Amniotic stem cell (primary cell): ENCODE measurements at regions not wholly inside any gene's neighbourhood (a gene's known extent, or its start where the extent isn't known, plus 50 kb on each side); places are given as distances from the start of the nearest gene placed in this dataset.
A peak's percentile ranks its signal among the peaks of the same experiment; 100 is the strongest.

Experiments used
- DNase-seq: peaks from one replicate; lab custom pipeline; 2025; lab: John Stamatoyannopoulos, UW

DNA sequence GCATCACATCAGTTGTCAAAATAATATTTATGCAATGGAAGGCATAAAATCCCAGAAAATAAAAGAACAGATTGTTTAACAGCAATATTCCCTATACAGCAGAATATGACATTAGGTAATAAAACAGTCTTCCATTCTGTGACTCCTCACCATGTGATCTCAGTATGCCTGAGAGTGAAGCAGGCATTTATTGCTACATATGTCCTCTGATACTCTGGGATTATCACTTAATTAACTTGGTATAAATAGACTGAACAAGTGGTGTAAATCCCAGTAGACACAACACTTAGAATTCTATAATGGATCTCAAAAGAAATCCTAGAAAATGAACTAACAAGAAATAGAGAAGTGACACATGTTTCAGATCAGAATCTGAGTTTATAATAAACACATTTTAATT lies 841.3 kb downstream of the PDHA2 start:
- DNase-seq, result no peak

DNA sequence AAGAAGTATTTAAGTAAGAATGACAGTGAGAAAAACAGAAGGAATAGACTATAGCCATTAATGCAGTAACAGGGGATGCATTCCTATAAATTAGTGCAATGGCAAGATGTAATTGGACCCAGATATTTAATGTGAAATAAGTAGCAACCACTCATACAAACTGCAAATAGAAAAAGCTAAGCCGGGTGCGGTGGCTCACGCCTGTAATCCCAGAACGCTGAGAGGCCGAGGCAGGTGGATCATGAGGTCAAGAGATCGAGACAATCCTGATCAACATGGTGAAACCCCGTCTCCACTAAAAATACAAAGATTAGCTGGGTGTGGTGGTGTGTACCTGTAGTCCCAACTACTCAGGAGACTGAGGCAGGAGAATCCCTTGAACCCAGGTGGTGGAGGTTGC lies 845.8 kb downstream of the PDHA2 start:
- no peak for DNase-seq

DNA sequence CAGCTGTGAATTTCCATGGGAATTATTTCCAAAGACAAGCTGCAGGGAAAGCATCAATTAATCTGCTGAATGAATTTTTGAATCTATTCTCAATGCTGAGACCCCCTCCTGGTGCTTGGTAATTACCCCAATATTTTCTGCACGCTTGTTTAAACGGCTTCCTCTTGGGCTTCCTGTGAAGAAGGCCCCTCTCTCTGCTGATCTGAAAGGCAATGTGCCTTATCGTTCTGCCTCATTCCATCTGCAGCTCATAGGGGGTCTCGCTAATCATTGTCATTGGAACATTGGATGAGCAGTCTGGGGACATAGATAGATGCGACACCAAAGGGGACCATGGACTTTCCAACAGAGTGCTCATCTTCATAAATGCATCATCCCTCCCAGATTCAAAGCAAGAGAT lies 851.6 kb downstream of the PDHA2 start:
- no peak for DNase-seq

- no peak for DNase-seq
Observed at GRCh38 chr4:96698831-96699230, 858.9 kb downstream of the PDHA2 start.

GRCh38 chr4:96703265-96703664 lies 863.4 kb downstream of the PDHA2 start:
- DNase-seq, result no peak

GRCh38 chr4:96708766-96709165 lies 868.9 kb downstream of the PDHA2 start:
- DNase-seq, result no peak

DNA sequence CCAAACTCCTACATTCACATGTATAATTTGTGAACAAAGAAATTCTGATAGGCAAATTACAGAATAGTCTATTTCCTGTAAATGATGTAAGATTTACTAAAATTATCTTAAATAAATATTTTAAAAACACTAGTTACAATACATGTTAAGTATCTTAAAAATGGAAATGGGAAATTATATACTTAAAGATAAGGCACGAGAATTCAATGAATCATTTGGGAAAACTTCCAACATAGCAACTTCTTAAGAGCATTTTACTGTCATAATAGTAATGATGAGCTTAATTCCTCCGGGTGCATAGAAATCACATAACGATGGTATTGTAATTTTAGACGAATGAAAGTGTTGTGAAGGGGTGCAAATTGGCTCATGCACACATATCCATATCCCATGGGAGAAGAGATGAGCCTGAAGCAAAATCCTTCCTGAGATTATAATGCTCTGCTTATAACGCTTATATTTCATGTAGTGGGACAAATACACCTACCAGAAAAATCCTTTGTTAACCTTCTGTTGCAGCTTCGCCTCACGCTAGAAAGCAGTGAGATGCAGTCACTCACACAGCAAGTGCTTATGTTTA lies 873.5 kb downstream of the PDHA2 start:
- DNase-seq, result no peak

DNA sequence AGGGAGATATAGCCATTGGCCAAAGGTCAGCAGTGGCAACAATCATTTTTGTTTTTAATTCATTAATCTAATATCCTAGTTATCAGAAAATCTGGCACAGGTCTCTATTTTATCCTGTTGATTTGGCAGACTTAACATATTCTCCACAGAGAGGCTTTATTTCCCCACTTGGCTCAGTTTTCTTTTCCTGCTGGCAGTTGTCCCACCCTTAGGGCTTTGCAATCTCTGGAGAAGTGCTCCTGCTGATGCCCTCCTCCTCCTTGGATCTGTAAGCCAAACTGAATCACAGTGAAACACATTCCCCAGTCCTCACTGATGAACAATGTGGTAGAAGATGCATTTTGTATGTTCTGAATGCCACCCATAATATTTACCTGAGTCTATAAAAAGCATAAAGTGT lies 889.7 kb downstream of the PDHA2 start:
- no peak for DNase-seq

GRCh38 chr4:96730432-96730831 lies 890.5 kb downstream of the PDHA2 start:
- no peak for DNase-seq

- peak; percentile 17 for DNase-seq
Observed at GRCh38 chr4:96736352-96736889, 896.5 kb downstream of the PDHA2 start.

GRCh38 chr4:96739101-96739500 lies 899.2 kb downstream of the PDHA2 start:
- DNase-seq, result no peak

- no peak for DNase-seq
Observed at GRCh38 chr4:96742332-96743014, 902.6 kb downstream of the PDHA2 start.

DNA sequence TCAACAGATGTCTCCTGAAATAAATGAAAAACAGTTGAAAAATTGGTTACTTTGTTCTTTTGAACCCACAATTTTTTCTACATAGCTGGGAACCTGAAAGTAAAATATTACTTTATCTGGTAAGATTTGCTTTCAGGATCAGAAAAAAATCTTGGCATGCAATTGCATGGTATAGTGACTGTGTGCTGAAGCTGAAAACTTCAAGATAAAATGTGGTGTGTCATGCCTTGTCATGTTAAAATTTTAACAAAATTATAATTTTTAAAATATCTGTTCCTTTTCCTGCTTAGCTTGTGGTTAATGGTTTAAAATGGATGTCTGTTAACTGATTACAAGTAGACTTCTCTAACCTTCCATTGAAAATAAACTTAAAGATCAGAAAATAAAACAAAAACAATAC lies 904.8 kb downstream of the PDHA2 start:
- no peak for DNase-seq

GRCh38 chr4:96753216-96753615 lies 913.3 kb downstream of the PDHA2 start:
- no peak for DNase-seq

DNA sequence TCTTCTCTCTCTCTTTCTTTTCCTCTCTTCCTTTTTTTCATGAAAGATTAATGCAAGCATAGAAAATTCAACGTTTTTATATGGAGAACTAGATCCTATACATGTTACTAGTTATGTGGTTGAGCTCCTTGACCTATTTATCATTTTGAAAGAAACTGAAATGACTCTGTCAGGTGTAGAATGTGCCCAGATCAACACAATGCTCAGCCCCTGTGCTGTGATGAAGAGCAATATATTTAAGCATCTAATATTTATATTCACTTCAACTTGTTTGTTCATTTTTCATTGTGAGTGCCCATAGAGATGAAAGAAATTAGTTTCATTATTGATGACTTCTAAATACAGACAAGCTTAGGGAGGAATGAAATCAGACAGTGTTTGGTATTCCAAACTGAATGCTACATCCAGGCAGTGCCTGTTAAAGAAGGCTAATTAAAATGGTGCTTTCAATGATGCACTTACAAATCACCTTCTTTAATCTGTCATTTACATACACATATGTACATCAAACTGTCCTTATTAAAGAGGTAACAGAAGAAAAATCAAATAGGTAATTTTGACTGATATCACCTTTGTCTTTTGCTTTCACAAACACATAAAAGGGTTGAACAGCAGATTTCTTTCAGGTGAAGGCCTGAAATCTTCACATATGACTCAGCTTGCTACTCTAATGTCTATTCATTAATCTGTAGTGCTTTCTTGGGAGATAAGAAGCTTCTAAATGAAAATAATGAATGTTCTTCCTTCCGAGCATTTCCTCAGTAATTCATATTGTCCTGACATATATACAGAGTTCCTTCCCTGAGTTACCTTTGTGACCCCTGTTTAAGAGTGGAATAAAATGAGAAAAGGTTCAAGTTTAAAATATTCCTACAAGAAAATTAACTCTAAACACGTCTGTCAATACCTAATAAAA lies 915.9 kb downstream of the PDHA2 start:
- DNase-seq, result no peak

- DNase-seq, result no peak
Observed at GRCh38 chr4:96756584-96756983, 916.7 kb downstream of the PDHA2 start.

GRCh38 chr4:96763546-96763945 lies 923.7 kb downstream of the PDHA2 start:
- no peak for DNase-seq

DNA sequence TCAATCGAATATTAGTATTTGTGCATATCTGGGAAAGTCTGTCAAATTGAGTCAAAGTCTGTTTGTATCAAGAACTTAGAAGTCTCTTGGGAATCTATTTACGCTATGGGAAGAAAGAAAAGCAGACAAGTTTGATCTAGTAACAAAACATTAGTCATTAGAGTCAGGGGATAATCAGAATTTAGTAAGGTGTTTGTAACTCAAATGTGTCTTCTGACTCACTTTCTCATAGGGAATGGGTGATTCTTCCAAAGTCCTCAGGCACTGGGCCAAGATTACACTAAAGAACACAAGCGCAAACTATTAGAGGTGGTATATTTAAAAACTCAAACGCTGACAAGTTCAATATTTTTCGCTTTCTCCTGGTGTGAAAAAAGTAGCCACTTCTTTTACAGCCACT lies 926.5 kb downstream of the PDHA2 start:
- DNase-seq, result no peak

GRCh38 chr4:96767815-96768480 lies 928.1 kb downstream of the PDHA2 start:
- no peak for DNase-seq

- DNase-seq, result no peak
Observed at GRCh38 chr4:96775501-96775900, 935.6 kb downstream of the PDHA2 start.

DNA sequence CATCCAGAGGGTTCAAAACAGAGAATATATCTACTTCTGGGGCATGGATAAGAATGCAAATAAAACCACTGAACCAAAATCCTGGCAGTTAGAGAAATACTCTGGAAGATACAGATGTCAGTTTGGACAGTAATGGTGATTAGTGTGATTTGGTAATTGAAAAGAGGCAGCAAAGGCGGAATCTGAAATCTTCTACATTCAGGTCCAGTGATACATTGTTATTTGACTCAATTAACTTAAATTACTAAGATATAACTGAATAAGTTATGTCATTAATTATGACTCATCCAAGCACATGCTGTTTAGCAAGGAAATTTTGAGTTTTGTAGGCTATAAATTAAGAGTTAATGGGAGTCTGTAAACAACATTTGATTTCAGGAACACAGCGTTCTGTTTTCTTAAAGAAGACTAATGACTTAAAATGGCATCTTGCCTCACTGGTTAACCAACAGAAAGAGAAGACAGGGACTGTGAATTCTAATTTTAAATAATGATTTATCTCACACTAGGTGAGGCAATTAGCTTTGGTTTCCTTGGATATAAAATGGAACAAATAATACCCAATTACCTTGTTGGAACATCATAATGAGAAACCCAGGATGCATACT lies 937.1 kb downstream of the PDHA2 start:
- no peak for DNase-seq

GRCh38 chr4:96784336-96784735 lies 944.4 kb downstream of the PDHA2 start:
- DNase-seq, result no peak
